B cell (primary cell): ENCODE measurements at regions not wholly inside any gene's neighbourhood (a gene's known extent, or its start where the extent isn't known, plus 50 kb on each side); places are given as distances from the start of the nearest gene placed in this dataset.

Experiments used
- ATAC-seq: fragments of 200-7000 bp; cut with Tn5 transposase; one replicate; pipeline ENCODE4 v1.10.0; 2021; ENCODE audit warnings: low read depth, mild to moderate bottlenecking, moderate number of reproducible peaks, moderate library complexity
- CTCF ChIA-PET: fragments of 350-600 bp; sonication (Branson Sonifier 250); formaldehyde crosslinking; loops from one replicate; lab custom pipeline; 2021; ENCODE audit warnings: antibody characterized with exemption, inconsistent platforms; lab: Charles Lee
- POLR2A ChIA-PET: fragments of 350-600 bp; sonication (Branson Sonifier 250); formaldehyde crosslinking; loops from one replicate; lab custom pipeline; 2021; ENCODE audit warnings: antibody characterized with exemption; lab: Charles Lee
- DNase-seq: peaks from one replicate; pipeline ENCODE4 v3.0.0; 2013
- H2AFZ ChIP-seq: 2 replicates; pipeline ENCODE4 v1.6.1; 2012; ENCODE audit warnings: mild to moderate bottlenecking, low read depth, low read length; ENCODE audit not compliant: insufficient read depth, poor library complexity, severe bottlenecking
- H3K27ac ChIP-seq, 2 donors: 1 replicate in 1 of 2; 2 replicates in 1 of 2; pipeline ENCODE4 v1.5.1; 2012 to 2013; ENCODE audit warnings: low read length in 2 of 2, mild to moderate bottlenecking in 2 of 2, moderate library complexity in 1 of 2
- H3K27me3 ChIP-seq, 4 experiments: fragments of 200-600 bp in 1 of 4; sonication (generic) in 1 of 4; replicated peaks in 1 of 4; 1 replicate in 2 of 4; 2 replicates in 2 of 4; pipeline versions ENCODE4 v1.6.1 to v1.7.0; 2013 to 2016; ENCODE audit warnings: low read length in 3 of 4, mild to moderate bottlenecking in 2 of 4, mixed read lengths in 1 of 4, moderate library complexity in 1 of 4; ENCODE audit not compliant: insufficient read depth in 4 of 4, control insufficient read depth in 3 of 4; ENCODE audit errors: control extremely low read depth in 1 of 4
- H3K36me3 ChIP-seq, 2 experiments: replicated peaks in 1 of 2; 1 replicate in 1 of 2; 2 replicates in 1 of 2; pipeline versions ENCODE4 v1.6.1 to v1.7.1; 2013; ENCODE audit warnings: low read length in 1 of 2; ENCODE audit not compliant: insufficient read depth in 2 of 2, control insufficient read depth in 1 of 2; ENCODE audit errors: control extremely low read depth in 1 of 2, extremely low read depth in 1 of 2
- H3K4me1 ChIP-seq, 2 donors: fragments of 200-600 bp in 1 of 2; sonication (generic) in 1 of 2; 1 replicate in 1 of 2; 2 replicates in 1 of 2; pipeline versions ENCODE4 v1.5.1 to v1.6.1; 2013 to 2017; ENCODE audit warnings: low read length in 2 of 2; ENCODE audit not compliant: control insufficient read depth in 2 of 2, insufficient read depth in 2 of 2
- H3K4me2 ChIP-seq: replicated peaks from 2 replicates; pipeline ENCODE3; 2012; ENCODE audit warnings: mild to moderate bottlenecking, low read depth, low read length; ENCODE audit not compliant: poor library complexity, severe bottlenecking
- H3K4me3 ChIP-seq, 5 experiments: fragments of 200-600 bp in 1 of 5; sonication (generic) in 1 of 5; 1 replicate in 3 of 5; 2 replicates in 2 of 5; pipeline versions ENCODE4 v1.5.1 to v1.7.0; 2011 to 2016; ENCODE audit warnings: low read length in 4 of 5, mild to moderate bottlenecking in 4 of 5, low read depth in 2 of 5, control low read depth in 1 of 5, moderate library complexity in 1 of 5; ENCODE audit not compliant: insufficient read depth in 1 of 5; ENCODE audit errors: control extremely low read depth in 1 of 5, extremely low read depth in 1 of 5
- H3K79me2 ChIP-seq: fragments of 200-600 bp; sonication (generic); one replicate; pipeline ENCODE4 v1.6.0; 2016; ENCODE audit warnings: low read length; ENCODE audit not compliant: control insufficient read depth, insufficient read depth
- H3K9ac ChIP-seq: fragments of 200-600 bp; sonication (generic); 2 replicates; pipeline ENCODE4 v1.6.1; 2017; ENCODE audit warnings: mild to moderate bottlenecking, low read length, moderate library complexity
- H3K9me3 ChIP-seq, 3 donors: one replicate each; pipeline versions ENCODE4 v1.6.1 to v1.7.1; 2013; ENCODE audit warnings: low read length in 2 of 3; ENCODE audit not compliant: control insufficient read depth in 2 of 3, insufficient read depth in 1 of 3; ENCODE audit errors: control extremely low read depth in 1 of 3
- H4K20me1 ChIP-seq: 2 replicates; pipeline ENCODE4 v1.6.0; 2012; ENCODE audit warnings: mild to moderate bottlenecking, low read length; ENCODE audit not compliant: insufficient read depth, control insufficient read depth, poor library complexity, severe bottlenecking
- H3K27ac Mint-ChIP-seq: one replicate; pipeline ENCODE4 v1.8.0; 2021; ENCODE audit warnings: mixed read lengths
- H3K27me3 Mint-ChIP-seq: one replicate; pipeline ENCODE4 v1.8.0; 2021; ENCODE audit warnings: mixed read lengths
- H3K4me1 Mint-ChIP-seq: one replicate; pipeline ENCODE4 v1.8.0; 2021; ENCODE audit warnings: mixed read lengths
- H3K4me3 Mint-ChIP-seq: one replicate; pipeline ENCODE4 v1.8.0; 2021; ENCODE audit warnings: mixed read lengths
- H3K9me3 Mint-ChIP-seq: one replicate; pipeline ENCODE4 v1.8.0; 2022; ENCODE audit warnings: mixed read lengths; ENCODE audit not compliant: insufficient read depth
- CTCF ChIP-seq: fragments of 200-600 bp; IDR thresholded peaks from one replicate; pipeline ENCODE4 v1.8.0; 2022; ENCODE audit warnings: antibody characterized with exemption, mild to moderate bottlenecking
- EZH2 ChIP-seq: IDR thresholded peaks from 2 replicates; pipeline ENCODE4 v1.6.1; 2012; ENCODE audit warnings: borderline replicate concordance, low read depth, mild to moderate bottlenecking, moderate library complexity, low read length; ENCODE audit not compliant: insufficient read depth, poor library complexity, severe bottlenecking
- WGBS: methylation state at CpG from one replicate; pipeline ENCODE4 v1.1.5; 2013; ENCODE audit warnings: missing lambda C conversion rate; ENCODE audit not compliant: insufficient coverage; 5-methylcytosine and 5-hydroxymethylcytosine counted together
- intact Hi-C: fragments of 100-400 bp; cut with micrococcal nuclease; formaldehyde crosslinking; loops from one replicate; pipeline ENCODE4 v1.10.0; 2022

- WGBS = 61% methylated on average over 6 of the region's 7 CpGs
- H3K4me3 Mint-ChIP-seq = no peak overlapping the region
- H3K79me2 ChIP-seq = no peaks in the 10 kb centered on the region
- H3K9me3 ChIP-seq = no peaks in the 10 kb centered on the region
- H3K4me1 Mint-ChIP-seq = no peaks in the 10 kb centered on the region
- H3K9me3 Mint-ChIP-seq = peaks cover 10% of the 10 kb centered on the region
- no peaks in the 10 kb centered on the region for H3K36me3 ChIP-seq
- no peak overlapping the region for H3K4me3 ChIP-seq
- POLR2A ChIA-PET = no interaction called here
- no peak overlapping the region for H3K9ac ChIP-seq
- no peak overlapping the region for H3K4me2 ChIP-seq
- H3K27ac Mint-ChIP-seq = no peak overlapping the region
- H3K4me1 ChIP-seq = no peaks in the 10 kb centered on the region
- intact Hi-C loops = no loop called here
- TF ChIP-seq CTCF (no peak), EZH2 (no peak)
- H2AFZ ChIP-seq = no peak overlapping the region
- ATAC-seq (no peak), DNase-seq (no peak)
- CTCF ChIA-PET = no interaction called here
- no peaks in the 10 kb centered on the region for H4K20me1 ChIP-seq
- H3K27ac ChIP-seq = no peak overlapping the region
- peaks cover 2% of the 10 kb centered on the region for H3K27me3 Mint-ChIP-seq
- H3K27me3 ChIP-seq = no peaks in the 10 kb centered on the region
Observed at GRCh38 chr12:114851981-114852380, 168.0 kb upstream of the TBX3 start.

- H3K27me3 ChIP-seq = no peaks in the 10 kb centered on the region
- POLR2A ChIA-PET = no interaction called here
- no peak overlapping the region for H2AFZ ChIP-seq
- ATAC-seq (no peak), DNase-seq (no peak)
- H3K27me3 Mint-ChIP-seq = peaks cover 2% of the 10 kb centered on the region
- H3K4me3 Mint-ChIP-seq = no peak overlapping the region
- TF ChIP-seq CTCF = no peak
- no peak for TF ChIP-seq EZH2
- H3K9ac ChIP-seq = no peak overlapping the region
- no peak overlapping the region for H3K4me3 ChIP-seq
- CTCF ChIA-PET = no interaction called here
- H3K4me2 ChIP-seq = no peak overlapping the region
- no peaks in the 10 kb centered on the region for H3K4me1 ChIP-seq
- no peak overlapping the region for H3K27ac ChIP-seq
- no peaks in the 10 kb centered on the region for H3K36me3 ChIP-seq
- no peaks in the 10 kb centered on the region for H4K20me1 ChIP-seq
- WGBS = no CpG with 5 or more reads among the region's 7 CpGs
- H3K9me3 Mint-ChIP-seq = peaks cover 10% of the 10 kb centered on the region
- intact Hi-C loops = no loop called here
- H3K27ac Mint-ChIP-seq = no peak overlapping the region
- no peaks in the 10 kb centered on the region for H3K79me2 ChIP-seq
- no peaks in the 10 kb centered on the region for H3K4me1 Mint-ChIP-seq
- no peaks in the 10 kb centered on the region for H3K9me3 ChIP-seq
Observed at GRCh38 chr12:114850661-114851275, 166.8 kb upstream of the TBX3 start.
